Urinary bladder (tissue), 3 donors: ENCODE measurements at regions not wholly inside any gene's neighbourhood (a gene's known extent, or its start where the extent isn't known, plus 50 kb on each side); places are given as distances from the start of the nearest gene placed in this dataset.

Source experiments
- DNase-seq: peaks from one replicate; pipeline ENCODE4 v3.0.0-alpha.2; 2015; ENCODE audit errors: extremely low spot score
- H3K27ac ChIP-seq: one replicate; pipeline ENCODE4 v1.5.1; 2013; ENCODE audit warnings: low read depth, mild to moderate bottlenecking, moderate library complexity
- H3K36me3 ChIP-seq: one replicate; pipeline ENCODE4 v1.6.1; 2013; ENCODE audit warnings: mild to moderate bottlenecking, moderate library complexity; ENCODE audit not compliant: insufficient read depth
- H3K4me1 ChIP-seq: one replicate; pipeline ENCODE4 v1.6.1; 2013; ENCODE audit warnings: mild to moderate bottlenecking, moderate library complexity; ENCODE audit not compliant: insufficient read depth
- H3K4me3 ChIP-seq: one replicate; pipeline ENCODE4 v1.5.1; 2013; ENCODE audit warnings: low read depth, low read length
- WGBS: extraction: QIAGEN DNeasy Blood & Tissue Kit; methylation state at CpG from one replicate; pipeline ENCODE4 v1.1.7; 2013; 5-methylcytosine and 5-hydroxymethylcytosine counted together
- donor health status: healthy with polysubstance abuse.
- donor health status: healthy.

DNA sequence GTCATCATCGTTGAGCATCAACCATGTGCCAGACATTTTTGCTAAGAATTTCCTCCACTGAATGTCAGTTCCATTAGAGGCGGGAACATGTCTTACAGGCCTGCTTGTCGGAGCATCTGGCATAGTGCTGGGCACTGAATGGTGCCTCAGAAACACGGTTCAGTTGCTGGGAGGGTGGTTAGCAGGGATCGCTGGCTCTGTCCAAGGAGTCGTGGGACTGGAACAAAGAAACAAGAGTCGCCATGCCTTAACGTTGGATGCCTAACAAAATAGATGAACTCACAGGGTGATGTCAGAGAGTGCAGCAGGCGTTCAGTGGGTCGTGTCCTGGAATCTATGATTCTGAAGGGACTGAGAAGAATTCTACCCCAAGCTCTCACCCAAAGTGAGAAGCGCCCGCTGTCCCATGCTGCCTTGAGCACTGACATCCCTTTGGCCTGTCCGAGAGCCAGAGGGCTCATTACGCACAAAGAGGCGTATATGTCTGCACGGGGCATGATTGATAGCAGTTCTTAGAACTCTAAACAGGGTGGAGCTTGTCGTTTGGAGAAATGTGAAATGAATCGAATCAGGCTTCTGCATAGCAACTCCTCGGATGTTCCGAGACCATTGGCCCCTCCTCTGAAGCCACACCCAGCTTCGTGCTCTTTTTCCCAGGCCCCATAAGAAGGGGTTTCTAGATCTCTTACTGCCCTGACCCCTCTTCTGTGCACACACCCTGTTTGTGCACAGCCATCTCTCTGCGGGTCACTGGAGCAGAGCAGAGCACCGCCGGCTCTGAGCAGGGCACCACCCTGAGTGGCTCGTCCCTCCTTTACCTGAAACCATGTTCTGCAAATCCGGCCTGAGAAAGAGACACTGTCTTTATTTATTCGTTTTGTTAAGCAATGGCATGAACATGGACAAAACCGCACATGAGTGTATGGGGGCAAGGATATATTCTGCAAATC lies 113.1 kb upstream of the B3GAT1 start:
- Histone ChIP-seq H3K4me3 (no peak overlapping the region), H3K36me3 (no peaks in the 10 kb centered on the region), H3K27ac (no peak overlapping the region), H3K4me1 (no peaks in the 10 kb centered on the region)
- no peak for DNase-seq
- WGBS, result 82% methylated on average over 28 of the region's 28 CpGs

- Histone ChIP-seq H3K4me1 (no peaks in the 10 kb centered on the region), H3K27ac (no peak overlapping the region), H3K4me3 (no peak overlapping the region), H3K36me3 (no peaks in the 10 kb centered on the region)
- 92% methylated on average over 25 of the region's 25 CpGs for WGBS
- DNase-seq, result no peak
Observed at GRCh38 chr11:134524201-134524600, 112.2 kb upstream of the B3GAT1 start.

- DNase-seq, result no peak
- Histone ChIP-seq H3K4me1 (no peaks in the 10 kb centered on the region), H3K36me3 (no peaks in the 10 kb centered on the region), H3K4me3 (no peak overlapping the region), H3K27ac (no peak overlapping the region)
- 62% methylated on average over 22 of the region's 33 CpGs for WGBS
Observed at GRCh38 chr11:134522782-134523570, 110.9 kb upstream of the B3GAT1 start.

- Histone ChIP-seq H3K4me3 (no peak overlapping the region), H3K36me3 (no peaks in the 10 kb centered on the region), H3K27ac (no peak overlapping the region), H3K4me1 (no peaks in the 10 kb centered on the region)
- 65% methylated on average over 18 of the region's 18 CpGs for WGBS
- no peak for DNase-seq
Observed at GRCh38 chr11:134521452-134522289, 109.6 kb upstream of the B3GAT1 start.

GRCh38 chr11:134521001-134521400 lies 109.0 kb upstream of the B3GAT1 start:
- no peaks in the 10 kb centered on the region for H3K36me3 ChIP-seq
- H3K4me3 ChIP-seq, result no peak overlapping the region
- no peak for DNase-seq
- no peak overlapping the region for H3K27ac ChIP-seq
- H3K4me1 ChIP-seq, result no peaks in the 10 kb centered on the region
- WGBS, result 89% methylated on average over 14 of the region's 14 CpGs

DNA sequence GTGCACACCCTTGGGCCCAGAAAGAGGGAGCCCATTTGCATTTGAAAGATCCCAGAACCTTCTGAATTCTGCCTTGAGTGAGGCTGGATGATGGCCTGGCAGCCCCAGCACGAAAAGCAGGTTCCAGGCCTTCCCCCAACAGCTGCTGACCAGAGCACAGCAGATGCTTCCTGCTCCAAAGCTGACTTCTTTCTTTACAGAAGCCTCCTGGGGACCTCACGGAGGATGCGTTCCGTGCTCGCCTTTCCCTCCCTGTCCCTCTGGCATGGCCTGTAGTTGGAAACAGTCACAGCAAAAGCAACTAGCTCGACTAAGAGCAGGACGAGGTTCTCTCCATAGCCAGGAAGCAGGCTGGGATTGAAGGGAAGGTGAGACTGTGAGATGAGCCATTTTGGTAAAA lies 107.7 kb upstream of the B3GAT1 start:
- no peaks in the 10 kb centered on the region for H3K36me3 ChIP-seq
- no peak overlapping the region for H3K27ac ChIP-seq
- H3K4me1 ChIP-seq, result no peaks in the 10 kb centered on the region
- DNase-seq, result no peak
- WGBS, result 27% methylated on average over 7 of the region's 7 CpGs
- H3K4me3 ChIP-seq, result no peak overlapping the region

DNA sequence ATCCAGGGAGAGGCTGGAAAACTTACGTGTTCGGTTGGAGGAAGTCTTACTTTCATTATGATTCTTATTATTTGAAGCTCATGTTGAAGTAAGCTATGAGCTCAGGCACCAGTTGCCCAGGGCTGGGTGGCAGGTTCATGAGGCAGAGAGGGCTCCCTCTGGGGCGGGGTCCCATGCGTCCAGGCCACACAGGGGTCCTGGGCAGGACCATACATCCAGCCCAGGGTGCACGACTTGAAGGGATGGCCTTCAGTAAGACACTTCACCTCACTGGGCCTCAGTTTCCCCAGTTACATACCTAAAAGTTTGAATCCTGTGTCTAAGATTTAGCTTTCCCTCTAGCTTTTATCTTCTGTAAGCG lies 107.3 kb upstream of the B3GAT1 start:
- Histone ChIP-seq H3K4me1 (no peaks in the 10 kb centered on the region), H3K4me3 (no peak overlapping the region), H3K36me3 (no peaks in the 10 kb centered on the region), H3K27ac (no peak overlapping the region)
- no peak for DNase-seq
- WGBS, result 79% methylated on average over 6 of the region's 6 CpGs

DNA sequence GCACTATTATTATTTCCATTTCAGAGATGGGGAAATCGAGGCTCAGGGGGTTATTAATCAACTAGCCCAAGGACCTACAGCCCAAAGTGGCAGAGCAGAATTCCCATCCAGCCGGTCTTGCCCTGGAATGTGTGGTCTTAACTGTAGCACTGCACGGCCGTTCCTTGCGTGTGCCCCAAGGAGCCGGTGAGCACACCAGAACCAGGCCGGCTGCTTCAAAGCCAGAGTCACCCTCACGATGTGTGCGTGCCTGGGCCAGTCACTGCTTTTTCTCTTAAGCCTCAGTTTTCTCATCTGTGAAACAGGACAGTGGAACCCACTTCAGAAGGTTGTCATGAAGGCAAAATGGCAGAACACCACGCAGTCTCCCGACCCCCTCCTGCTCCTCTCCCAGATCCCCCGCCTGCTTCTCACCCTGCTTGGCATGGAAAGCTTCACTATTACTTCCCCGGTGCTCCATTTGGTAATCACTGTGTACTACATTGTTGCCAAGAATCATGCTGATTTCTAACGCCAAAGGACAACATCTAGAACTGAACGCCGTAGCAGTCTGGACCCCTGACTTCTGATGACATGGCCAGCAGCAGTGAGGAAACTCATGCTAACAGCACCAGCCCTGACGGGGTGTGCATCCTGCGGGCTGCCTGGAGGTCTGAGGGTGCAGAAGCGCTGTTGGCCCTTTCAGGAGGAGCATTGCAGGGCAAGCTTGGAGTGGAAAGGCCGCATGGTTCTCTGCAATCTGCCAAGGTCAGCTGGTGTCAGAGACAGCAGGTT lies 106.8 kb upstream of the B3GAT1 start:
- Histone ChIP-seq H3K4me1 (no peaks in the 10 kb centered on the region), H3K27ac (no peak overlapping the region), H3K36me3 (no peaks in the 10 kb centered on the region), H3K4me3 (no peak overlapping the region)
- WGBS, result 86% methylated on average over 20 of the region's 20 CpGs
- DNase-seq, result no peak

- Histone ChIP-seq H3K27ac (peak overlapping the region; percentile 3), H3K36me3 (no peaks in the 10 kb centered on the region), H3K4me1 (no peaks in the 10 kb centered on the region), H3K4me3 (no peak overlapping the region)
- 55% methylated on average over 14 of the region's 14 CpGs for WGBS
- no peak for DNase-seq
Observed at GRCh38 chr11:134517621-134518293, 105.7 kb upstream of the B3GAT1 start.

- Histone ChIP-seq H3K27ac (no peak overlapping the region), H3K4me1 (no peaks in the 10 kb centered on the region), H3K36me3 (no peaks in the 10 kb centered on the region), H3K4me3 (no peak overlapping the region)
- 89% methylated on average over 6 of the region's 6 CpGs for WGBS
- DNase-seq, result no peak
Observed at GRCh38 chr11:134517115-134517514, 105.1 kb upstream of the B3GAT1 start.

- H3K4me1 ChIP-seq, result no peaks in the 10 kb centered on the region
- no peak overlapping the region for H3K4me3 ChIP-seq
- H3K27ac ChIP-seq, result no peak overlapping the region
- no peaks in the 10 kb centered on the region for H3K36me3 ChIP-seq
- DNase-seq, result no peak
- 69% methylated on average over 9 of the region's 9 CpGs for WGBS
Observed at GRCh38 chr11:134516529-134516928, 104.5 kb upstream of the B3GAT1 start.

- Histone ChIP-seq H3K27ac (no peak overlapping the region), H3K36me3 (no peaks in the 10 kb centered on the region), H3K4me1 (no peaks in the 10 kb centered on the region), H3K4me3 (no peak overlapping the region)
- 83% methylated on average over 26 of the region's 26 CpGs for WGBS
- no peak for DNase-seq
Observed at GRCh38 chr11:134515081-134515960, 103.3 kb upstream of the B3GAT1 start.
